Sigmoid colon (tissue), 4 donors: ENCODE measurements at regions not wholly inside any gene's neighbourhood (a gene's known extent, or its start where the extent isn't known, plus 50 kb on each side); places are given as distances from the start of the nearest gene placed in this dataset.
"Not testable (repeated sequence)": the region's sequence is repeated elsewhere in the genome, so short reads cannot be mapped to it uniquely, and the experiment has no call there.

Source experiments
- EP300 ChIP-seq, 4 donors: sonication (generic); formaldehyde crosslinking; IDR thresholded peaks; one replicate each; pipeline ENCODE4 v1.6.1; 2017; ENCODE audit warnings: antibody characterized with exemption in 4 of 4
- POLR2A ChIP-seq, 2 donors: fragments of 450-650 bp; IDR thresholded peaks; one replicate each; pipeline ENCODE4 v1.6.1; 2016; ENCODE audit warnings: antibody characterized with exemption in 2 of 2, mild to moderate bottlenecking in 2 of 2, moderate library complexity in 2 of 2
- POLR2AphosphoS5 ChIP-seq, 4 donors: sonication (generic); formaldehyde crosslinking; IDR thresholded peaks; one replicate each; pipeline ENCODE4 v1.6.1; 2017; ENCODE audit warnings: antibody characterized with exemption in 4 of 4
- TF ChIP-seq, protein P1 (sequence below), 4 experiments: fragments of 450-650 bp in 3 of 4; fragments of 200-600 bp in 1 of 4; IDR thresholded peaks; one replicate each; pipeline ENCODE4 v1.5.1; 2016 to 2019; ENCODE audit warnings: antibody characterized with exemption in 4 of 4, mild to moderate bottlenecking in 3 of 4, moderate library complexity in 2 of 4

DNA sequence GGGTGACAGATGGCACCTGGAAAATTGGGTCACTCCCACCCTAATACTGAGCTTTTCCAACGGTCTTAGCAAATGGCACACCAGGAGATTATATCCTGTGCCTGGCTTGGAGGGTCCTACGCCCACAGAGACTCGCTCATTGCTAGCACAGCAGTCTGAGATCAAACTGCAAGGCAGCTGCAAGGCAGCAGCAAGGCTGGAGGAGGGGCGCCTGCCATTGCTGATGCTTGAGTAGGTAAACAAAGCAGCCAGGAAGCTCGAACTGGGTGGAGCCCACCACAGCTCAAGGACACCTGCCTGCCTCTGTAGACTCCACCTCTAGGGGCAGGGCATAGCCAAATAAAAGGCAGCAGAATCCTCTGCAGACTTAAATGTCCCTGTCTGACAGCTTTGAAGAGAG, 115.1 kb upstream of the SPATA12 start:
- TF ChIP-seq, protein P1, sequence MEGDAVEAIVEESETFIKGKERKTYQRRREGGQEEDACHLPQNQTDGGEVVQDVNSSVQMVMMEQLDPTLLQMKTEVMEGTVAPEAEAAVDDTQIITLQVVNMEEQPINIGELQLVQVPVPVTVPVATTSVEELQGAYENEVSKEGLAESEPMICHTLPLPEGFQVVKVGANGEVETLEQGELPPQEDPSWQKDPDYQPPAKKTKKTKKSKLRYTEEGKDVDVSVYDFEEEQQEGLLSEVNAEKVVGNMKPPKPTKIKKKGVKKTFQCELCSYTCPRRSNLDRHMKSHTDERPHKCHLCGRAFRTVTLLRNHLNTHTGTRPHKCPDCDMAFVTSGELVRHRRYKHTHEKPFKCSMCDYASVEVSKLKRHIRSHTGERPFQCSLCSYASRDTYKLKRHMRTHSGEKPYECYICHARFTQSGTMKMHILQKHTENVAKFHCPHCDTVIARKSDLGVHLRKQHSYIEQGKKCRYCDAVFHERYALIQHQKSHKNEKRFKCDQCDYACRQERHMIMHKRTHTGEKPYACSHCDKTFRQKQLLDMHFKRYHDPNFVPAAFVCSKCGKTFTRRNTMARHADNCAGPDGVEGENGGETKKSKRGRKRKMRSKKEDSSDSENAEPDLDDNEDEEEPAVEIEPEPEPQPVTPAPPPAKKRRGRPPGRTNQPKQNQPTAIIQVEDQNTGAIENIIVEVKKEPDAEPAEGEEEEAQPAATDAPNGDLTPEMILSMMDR (IDR thresholded peaks at IDR 0.05) = not testable (repeated sequence)
- not testable (repeated sequence) for TF ChIP-seq POLR2AphosphoS5, EP300, POLR2A (IDR thresholded peaks at IDR 0.05)
